H9 (cell line): ENCODE measurements at regions not wholly inside any gene's neighbourhood (a gene's known extent, or its start where the extent isn't known, plus 50 kb on each side); places are given as distances from the start of the nearest gene placed in this dataset.

Experiments
- DNase-seq: peaks from one replicate; pipeline ENCODE4 v3.0.0-alpha.2; 2017
- H2AFZ ChIP-seq: one replicate; pipeline ENCODE4 v1.6.1; 2013; ENCODE audit warnings: mild to moderate bottlenecking, low read length, control low read depth, moderate library complexity
- H2AK5ac ChIP-seq: 2 replicates; pipeline ENCODE4 v1.6.1; 2013; ENCODE audit warnings: low read length, control low read depth, mixed read lengths; ENCODE audit not compliant: insufficient read length
- H2BK120ac ChIP-seq: one replicate; pipeline ENCODE4 v1.6.1; 2013; ENCODE audit warnings: low read depth, mild to moderate bottlenecking, low read length, control low read depth, inconsistent platforms; ENCODE audit not compliant: poor library complexity, severe bottlenecking
- H2BK12ac ChIP-seq: 2 replicates; pipeline ENCODE4 v1.6.1; 2013; ENCODE audit warnings: low read length, control low read depth, mixed read lengths, low read depth; ENCODE audit not compliant: insufficient read length
- H2BK15ac ChIP-seq: 2 replicates; pipeline ENCODE4 v1.6.1; 2013; ENCODE audit warnings: low read depth, low read length, control low read depth
- H2BK20ac ChIP-seq: one replicate; pipeline ENCODE4 v1.6.1; 2013; ENCODE audit warnings: low read depth, mild to moderate bottlenecking, low read length, control low read depth, inconsistent platforms; ENCODE audit not compliant: poor library complexity, severe bottlenecking
- H2BK5ac ChIP-seq: 2 replicates; pipeline ENCODE4 v1.6.1; 2013; ENCODE audit warnings: low read length, control low read depth, mixed read lengths; ENCODE audit not compliant: insufficient read length
- H3K14ac ChIP-seq: 2 replicates; pipeline ENCODE4 v1.6.1; 2013; ENCODE audit warnings: low read length, control low read depth; ENCODE audit not compliant: insufficient read depth
- H3K18ac ChIP-seq: 2 replicates; pipeline ENCODE4 v1.6.1; 2013; ENCODE audit warnings: low read depth, mild to moderate bottlenecking, mixed read lengths, low read length, control low read depth; ENCODE audit not compliant: insufficient read length
- H3K23ac ChIP-seq: 2 replicates; pipeline ENCODE4 v1.6.1; 2013; ENCODE audit warnings: low read length, control low read depth, mixed read lengths, low read depth; ENCODE audit not compliant: insufficient read length
- H3K23me2 ChIP-seq: 2 replicates; pipeline ENCODE4 v1.6.1; 2013; ENCODE audit warnings: low read depth, mild to moderate bottlenecking, mixed read lengths, low read length, control low read depth; ENCODE audit not compliant: insufficient read length, poor library complexity, severe bottlenecking
- H3K27ac ChIP-seq: 2 replicates; pipeline ENCODE4 v1.5.1; 2013; ENCODE audit warnings: low read length, control low read depth, mixed read lengths, low read depth; ENCODE audit not compliant: insufficient read length
- H3K27me3 ChIP-seq: 2 replicates; pipeline ENCODE4 v1.6.1; 2013; ENCODE audit warnings: low read length, control low read depth, inconsistent platforms; ENCODE audit not compliant: insufficient read depth
- H3K4ac ChIP-seq: 2 replicates; pipeline ENCODE4 v1.6.1; 2013; ENCODE audit warnings: low read depth, mild to moderate bottlenecking, control low read depth, inconsistent platforms, low read length, moderate library complexity
- H3K4me1 ChIP-seq: 2 replicates; pipeline ENCODE4 v1.6.1; 2013; ENCODE audit warnings: low read length, control low read depth, inconsistent platforms; ENCODE audit not compliant: insufficient read depth
- H3K4me2 ChIP-seq: 2 replicates; pipeline ENCODE4 v1.6.1; 2013; ENCODE audit warnings: low read length, control low read depth, mixed read lengths; ENCODE audit not compliant: insufficient read length, insufficient read depth
- H3K56ac ChIP-seq: 2 replicates; pipeline ENCODE4 v1.6.1; 2013; ENCODE audit warnings: low read depth, mild to moderate bottlenecking, mixed read lengths, low read length, control low read depth; ENCODE audit not compliant: insufficient read length
- H3K79me1 ChIP-seq: 2 replicates; pipeline ENCODE4 v1.6.1; 2013; ENCODE audit warnings: low read depth, mild to moderate bottlenecking, moderate library complexity, low read length, control low read depth, inconsistent platforms; ENCODE audit not compliant: insufficient read depth, poor library complexity, severe bottlenecking
- H3K79me2 ChIP-seq: 2 replicates; pipeline ENCODE4 v1.6.1; 2013; ENCODE audit warnings: low read length, control low read depth, inconsistent platforms; ENCODE audit not compliant: insufficient read depth
- H3K9ac ChIP-seq: 2 replicates; pipeline ENCODE4 v1.6.1; 2013; ENCODE audit warnings: low read length, control low read depth, mixed read lengths; ENCODE audit not compliant: insufficient read length; ENCODE audit errors: extremely low read depth
- H3K9me3 ChIP-seq: one replicate; pipeline ENCODE4 v1.6.1; 2013; ENCODE audit warnings: low read depth, low read length, inconsistent platforms; ENCODE audit not compliant: control insufficient read depth
- H3T11ph ChIP-seq: one replicate; pipeline ENCODE4 v1.6.1; 2013; ENCODE audit warnings: mild to moderate bottlenecking, low read length, control low read depth, inconsistent platforms
- H4K20me1 ChIP-seq: one replicate; pipeline ENCODE4 v1.6.1; 2013; ENCODE audit not compliant: control insufficient read depth, insufficient read length, insufficient read depth
- H4K5ac ChIP-seq: 2 replicates; pipeline ENCODE4 v1.6.1; 2013; ENCODE audit warnings: low read depth, mild to moderate bottlenecking, mixed read lengths, low read length, control low read depth; ENCODE audit not compliant: insufficient read length
- H4K8ac ChIP-seq: replicated peaks from 2 replicates; pipeline ENCODE4 v1.6.1; 2013; ENCODE audit warnings: low read length, control low read depth, mixed read lengths, low read depth; ENCODE audit not compliant: insufficient read length
- H4K91ac ChIP-seq: 2 replicates; pipeline ENCODE4 v1.6.1; 2013; ENCODE audit warnings: low read depth, mild to moderate bottlenecking, moderate library complexity, mixed read lengths, low read length, control low read depth; ENCODE audit not compliant: insufficient read length
- H3K27ac Mint-ChIP-seq, 3 experiments: 2 replicates in 2 of 3; 3 replicates in 1 of 3; pipeline ENCODE4 v1.8.0; 2020 to 2021; ENCODE audit warnings: mixed read lengths in 3 of 3, mild to moderate bottlenecking in 1 of 3, moderate library complexity in 1 of 3
- H3K27me3 Mint-ChIP-seq: 2 replicates; pipeline ENCODE4 v1.8.0; 2021; ENCODE audit warnings: low read depth, mild to moderate bottlenecking, moderate library complexity, mixed read lengths
- H3K36me3 Mint-ChIP-seq, 3 experiments: 2 replicates in 2 of 3; 3 replicates in 1 of 3; pipeline ENCODE4 v1.8.0; 2020 to 2021; ENCODE audit warnings: low read depth in 3 of 3, mixed read lengths in 3 of 3; ENCODE audit not compliant: insufficient read depth in 1 of 3
- H3K4me1 Mint-ChIP-seq, 2 experiments: 2 replicates each; pipeline ENCODE4 v1.8.0; 2020; ENCODE audit warnings: mixed read lengths in 2 of 2
- H3K4me3 Mint-ChIP-seq, 2 experiments: 2 replicates in 1 of 2; 3 replicates in 1 of 2; pipeline ENCODE4 v1.8.0; 2020 to 2021; ENCODE audit warnings: mild to moderate bottlenecking in 2 of 2, mixed read lengths in 2 of 2, moderate library complexity in 1 of 2
- H3K9me3 Mint-ChIP-seq, 2 experiments: 2 replicates in 1 of 2; 3 replicates in 1 of 2; pipeline ENCODE4 v1.8.0; 2020; ENCODE audit warnings: mild to moderate bottlenecking in 2 of 2, mixed read lengths in 2 of 2, moderate library complexity in 1 of 2
- CTCF ChIP-seq: fragments of 200-600 bp; sonication (generic); conservative IDR thresholded peaks from 3 replicates; pipeline ENCODE4 v1.8.0; 2021; ENCODE audit warnings: antibody characterized with exemption, mild to moderate bottlenecking
- WGBS: extraction: QIAGEN DNeasy Blood & Tissue Kit; methylation state at CpG from one replicate; pipeline ENCODE4 v1.1.7; 2013; ENCODE audit warnings: missing lambda C conversion rate, low lambda C conversion rate, mixed read lengths; ENCODE audit not compliant: insufficient read length; ENCODE audit errors: extremely low coverage; 5-methylcytosine and 5-hydroxymethylcytosine counted together

GRCh38 chr4:29326816-29327215 lies 1393.4 kb upstream of the PCDH7 start:
- Histone ChIP-seq H3K4me2 (no peak overlapping the region), H2BK15ac (no peak overlapping the region), H3K14ac (no peak overlapping the region), H3K4me1 (no peaks in the 10 kb centered on the region), H3K79me1 (no peaks in the 10 kb centered on the region), H3K9me3 (no peaks in the 10 kb centered on the region), H3K23ac (no peak overlapping the region), H2BK5ac (no peak overlapping the region), H3K56ac (no peak overlapping the region), H2BK120ac (no peak overlapping the region), H4K20me1 (no peaks in the 10 kb centered on the region), H3K27ac (no peak overlapping the region), H3K23me2 (no peaks in the 10 kb centered on the region), H3K27me3 (no peaks in the 10 kb centered on the region), H2AFZ (no peak overlapping the region), H2AK5ac (no peak overlapping the region), H2BK20ac (no peak overlapping the region), H2BK12ac (no peak overlapping the region), H4K5ac (no peak overlapping the region), H3K18ac (no peak overlapping the region), H3K79me2 (no peaks in the 10 kb centered on the region), H3K9ac (no peak overlapping the region), H3K4ac (no peak overlapping the region), H3T11ph (no peak overlapping the region), H4K8ac (no peak overlapping the region), H4K91ac (no peak overlapping the region)
- Mint-ChIP-seq H3K27ac (no peak overlapping the region), H3K4me1 (no peaks in the 10 kb centered on the region), H3K9me3 (no peaks in the 10 kb centered on the region), H3K36me3 (no peaks in the 10 kb centered on the region), H3K4me3 (no peak overlapping the region), H3K27me3 (no peaks in the 10 kb centered on the region)
- no peak for TF ChIP-seq CTCF
- DNase-seq, result no peak
- WGBS, result no CpG with 5 or more reads among the region's 2 CpGs
